Transverse colon (tissue), 4 donors: ENCODE measurements at regions not wholly inside any gene's neighbourhood (a gene's known extent, or its start where the extent isn't known, plus 50 kb on each side); places are given as distances from the start of the nearest gene placed in this dataset.

Experiments
- DNase-seq: peaks from one replicate; pipeline ENCODE4 v3.0.0-alpha.2; 2019
- H3K27ac ChIP-seq, 4 donors: fragments of 200-600 bp; sonication (generic); 2 replicates each; pipeline ENCODE4 v1.5.1; 2016 to 2018; ENCODE audit warnings: inconsistent platforms in 4 of 4
- H3K27me3 ChIP-seq: fragments of 200-600 bp; sonication (generic); 2 replicates; pipeline ENCODE4 v1.5.1; 2017; ENCODE audit warnings: inconsistent platforms
- H3K36me3 ChIP-seq, 4 donors: fragments of 200-600 bp; sonication (generic); 2 replicates each; pipeline ENCODE4 v1.5.1; 2017 to 2019; ENCODE audit warnings: inconsistent platforms in 4 of 4
- H3K4me1 ChIP-seq, 4 donors: fragments of 200-600 bp; sonication (generic); 2 replicates each; pipeline ENCODE4 v1.5.1; 2017 to 2020; ENCODE audit warnings: inconsistent platforms in 4 of 4
- H3K4me3 ChIP-seq, 4 donors: fragments of 200-600 bp; sonication (generic); 1 replicate in 1 of 4; 2 replicates in 3 of 4; pipeline versions ENCODE4 v1.5.1 to v1.6.1; 2017 to 2019; ENCODE audit warnings: inconsistent platforms in 4 of 4
- H3K9me3 ChIP-seq, 2 donors: fragments of 200-600 bp; sonication (generic); 2 replicates each; pipeline ENCODE4 v1.5.1; 2017 to 2019; ENCODE audit warnings: inconsistent platforms in 2 of 2
- EP300 ChIP-seq: sonication (generic); formaldehyde crosslinking; IDR thresholded peaks from one replicate; pipeline ENCODE4 v1.6.1; 2017; ENCODE audit warnings: antibody characterized with exemption, low read depth
- POLR2A ChIP-seq: fragments of 450-650 bp; IDR thresholded peaks from one replicate; pipeline ENCODE4 v1.6.1; 2016; ENCODE audit warnings: antibody characterized with exemption, mild to moderate bottlenecking, moderate library complexity
- POLR2AphosphoS5 ChIP-seq, 3 donors: sonication (generic); formaldehyde crosslinking; IDR thresholded peaks; one replicate each; pipeline ENCODE4 v1.6.1; 2016; ENCODE audit warnings: antibody characterized with exemption in 3 of 3
- WGBS, 2 donors: methylation state at CpG; one replicate each; pipeline ENCODE4 v1.1.5; 2018; ENCODE audit warnings: low coverage in 1 of 2; 5-methylcytosine and 5-hydroxymethylcytosine counted together
- in situ Hi-C, 4 donors: fragments of 200-750 bp; cut with MboI; loops; one replicate each; pipeline versions ENCODE4 v1.15.0 to v1.15.1; 2017; ENCODE audit warnings: low sequenced_read_pairs in 3 of 4, low pct_ligation_motif_present in 1 of 4, low pct_unique_long_range_greater_than_20kb in 1 of 4
- intact Hi-C: fragments of 100-400 bp; cut with DNase I; formaldehyde crosslinking; loops from one replicate; pipeline ENCODE4 v1.15.1; 2023; ENCODE audit warnings: low total_unique reads
- TF ChIP-seq, protein P1 (sequence below), 5 experiments: fragments of 200-600 bp in 3 of 5; fragments of 450-650 bp in 2 of 5; sonication (generic) in 3 of 5; IDR thresholded peaks; 1 replicate in 2 of 5; 2 replicates in 3 of 5; pipeline ENCODE4 v1.5.1; 2016 to 2017; ENCODE audit warnings: antibody characterized with exemption in 5 of 5, inconsistent platforms in 3 of 5, mild to moderate bottlenecking in 2 of 5, moderate library complexity in 1 of 5

DNA sequence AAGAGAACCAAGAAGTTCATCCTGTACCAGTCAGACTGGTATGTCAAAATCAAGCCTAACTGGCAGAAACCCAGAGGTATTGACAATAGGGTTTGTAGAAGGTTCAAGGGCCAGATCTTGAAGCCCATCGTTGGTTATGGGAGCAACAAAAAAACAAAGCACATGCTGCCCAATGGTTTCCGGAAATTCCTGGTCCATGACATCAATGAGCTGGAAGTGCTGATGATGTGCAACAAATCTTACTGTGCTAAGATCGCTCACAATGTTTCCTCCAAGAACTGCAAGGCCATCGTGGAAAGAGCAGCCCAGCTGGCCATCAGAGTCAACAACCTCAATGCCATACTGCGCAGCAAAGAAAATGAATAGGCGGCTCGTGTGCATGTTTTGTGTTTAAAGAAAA is 172.7 kb upstream of the MED14 start:
- DNase-seq, result no peak
- Histone ChIP-seq H3K27ac (no peak overlapping the region), H3K4me1 (no peaks in the 10 kb centered on the region), H3K27me3 (no peaks in the 10 kb centered on the region), H3K9me3 (no peaks in the 10 kb centered on the region), H3K4me3 (no peak overlapping the region), H3K36me3 (no peaks in the 10 kb centered on the region)
- intact Hi-C loops (no loop called here), in situ Hi-C loops (no loop called here)
- TF ChIP-seq, protein P1, sequence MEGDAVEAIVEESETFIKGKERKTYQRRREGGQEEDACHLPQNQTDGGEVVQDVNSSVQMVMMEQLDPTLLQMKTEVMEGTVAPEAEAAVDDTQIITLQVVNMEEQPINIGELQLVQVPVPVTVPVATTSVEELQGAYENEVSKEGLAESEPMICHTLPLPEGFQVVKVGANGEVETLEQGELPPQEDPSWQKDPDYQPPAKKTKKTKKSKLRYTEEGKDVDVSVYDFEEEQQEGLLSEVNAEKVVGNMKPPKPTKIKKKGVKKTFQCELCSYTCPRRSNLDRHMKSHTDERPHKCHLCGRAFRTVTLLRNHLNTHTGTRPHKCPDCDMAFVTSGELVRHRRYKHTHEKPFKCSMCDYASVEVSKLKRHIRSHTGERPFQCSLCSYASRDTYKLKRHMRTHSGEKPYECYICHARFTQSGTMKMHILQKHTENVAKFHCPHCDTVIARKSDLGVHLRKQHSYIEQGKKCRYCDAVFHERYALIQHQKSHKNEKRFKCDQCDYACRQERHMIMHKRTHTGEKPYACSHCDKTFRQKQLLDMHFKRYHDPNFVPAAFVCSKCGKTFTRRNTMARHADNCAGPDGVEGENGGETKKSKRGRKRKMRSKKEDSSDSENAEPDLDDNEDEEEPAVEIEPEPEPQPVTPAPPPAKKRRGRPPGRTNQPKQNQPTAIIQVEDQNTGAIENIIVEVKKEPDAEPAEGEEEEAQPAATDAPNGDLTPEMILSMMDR (IDR thresholded peaks at IDR 0.05), result no peak
- TF ChIP-seq EP300 (no peak), POLR2AphosphoS5 (IDR thresholded peaks at IDR 0.05) (no peak), POLR2A (no peak)
- 89% methylated on average over 7 of the region's 7 CpGs; no CpG with 5 or more reads in 1 of the 2 donors for WGBS, 2 donors

DNA sequence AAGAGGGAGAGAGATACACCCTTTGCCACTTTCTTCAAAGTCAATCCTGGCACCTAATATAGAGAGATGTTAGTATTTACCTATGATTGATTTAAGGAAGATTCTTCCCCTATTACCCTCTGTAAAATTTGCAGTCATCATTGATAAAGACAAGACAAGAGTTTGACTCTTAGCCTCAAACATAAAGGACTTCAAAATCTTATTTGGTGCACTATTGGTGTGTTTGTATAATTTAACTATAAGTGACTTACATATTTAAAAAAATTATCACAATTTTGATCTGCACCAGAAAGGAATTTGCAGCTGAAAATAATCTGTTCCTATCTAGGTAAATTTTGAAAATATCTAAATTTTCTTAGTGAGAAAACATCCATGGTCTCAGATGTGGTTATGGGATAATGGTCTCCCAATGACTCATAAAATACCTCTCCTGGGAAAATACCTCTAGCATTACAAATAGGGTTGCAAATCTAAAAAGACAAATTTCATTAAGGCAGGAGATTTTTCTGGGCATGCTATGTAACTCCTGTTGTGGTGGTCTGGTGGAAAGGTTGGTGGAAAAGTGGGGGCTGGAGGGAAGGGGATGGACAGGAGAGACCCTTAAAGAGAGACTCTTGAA is 173.6 kb upstream of the MED14 start:
- H3K27me3 ChIP-seq, result no peaks in the 10 kb centered on the region
- no peak overlapping the region for H3K4me3 ChIP-seq
- no peaks in the 10 kb centered on the region for H3K36me3 ChIP-seq
- no peaks in the 10 kb centered on the region for H3K9me3 ChIP-seq
- H3K27ac ChIP-seq, result no peak overlapping the region
- intact Hi-C loops, result no loop called here
- in situ Hi-C loops, result no loop called here
- TF ChIP-seq POLR2A (no peak), POLR2AphosphoS5 (IDR thresholded peaks at IDR 0.05) (no peak), EP300 (no peak)
- TF ChIP-seq, protein P1 (IDR thresholded peaks at IDR 0.05), result no peak
- DNase-seq, result no peak
- H3K4me1 ChIP-seq, result no peaks in the 10 kb centered on the region

DNA sequence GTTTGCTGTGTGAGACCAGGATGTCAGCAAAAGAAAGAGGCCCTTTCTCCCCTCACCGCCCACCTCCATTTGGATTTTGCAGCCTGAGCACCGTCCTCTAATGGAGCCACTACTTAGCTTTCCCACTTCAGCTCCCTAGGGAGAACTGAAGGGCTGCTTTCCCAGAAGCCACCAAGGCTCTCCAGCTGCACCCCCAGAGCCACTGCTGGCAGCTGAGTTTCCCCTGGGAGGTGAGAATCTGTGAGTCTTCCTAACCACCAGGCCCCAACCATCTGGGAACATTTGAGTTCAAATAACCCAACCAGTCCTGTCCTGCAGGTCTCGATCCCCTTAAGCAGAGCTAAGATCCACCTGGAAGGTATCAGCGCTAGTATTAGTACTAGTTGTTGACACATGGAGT is 173.1 kb upstream of the USP9X start:
- no peak for TF ChIP-seq POLR2AphosphoS5 (IDR thresholded peaks at IDR 0.05)
- no peak for TF ChIP-seq POLR2A
- TF ChIP-seq EP300, result no peak
- TF ChIP-seq, protein P1 (IDR thresholded peaks at IDR 0.05), result no peak
- Histone ChIP-seq H3K4me1 (no peaks in the 10 kb centered on the region), H3K36me3 (no peaks in the 10 kb centered on the region), H3K27me3 (no peaks in the 10 kb centered on the region), H3K9me3 (no peaks in the 10 kb centered on the region), H3K27ac (no peak overlapping the region), H3K4me3 (no peak overlapping the region)
- 81% methylated on average over 4 of the region's 4 CpGs; no CpG with 5 or more reads in 1 of the 2 donors for WGBS, 2 donors
- in situ Hi-C loops (no loop called here), intact Hi-C loops (no loop called here)
- no peak for DNase-seq

DNA sequence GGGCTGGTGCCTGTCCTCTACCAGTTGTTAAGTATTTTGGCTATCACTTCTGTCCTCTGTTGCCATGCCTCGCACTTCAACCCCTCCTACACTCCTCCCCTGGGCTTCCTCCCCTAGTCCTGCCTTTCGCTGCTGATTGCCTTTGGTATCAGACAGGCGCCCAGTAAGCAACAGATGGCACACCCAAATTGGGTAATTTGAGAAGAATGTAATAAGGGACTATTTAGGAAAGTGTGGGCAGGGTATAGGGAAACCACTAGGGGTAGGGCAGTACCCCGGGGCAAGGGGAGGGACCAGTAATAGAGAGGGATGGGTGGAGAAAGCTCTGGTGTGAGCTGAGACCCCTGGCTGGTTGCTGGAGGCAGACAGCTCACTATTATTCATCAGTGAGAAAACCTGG is 172.7 kb upstream of the USP9X start:
- TF ChIP-seq, protein P1 (IDR thresholded peaks at IDR 0.05), result no peak
- TF ChIP-seq POLR2AphosphoS5 (IDR thresholded peaks at IDR 0.05), result no peak
- no peak for TF ChIP-seq EP300
- no peak for TF ChIP-seq POLR2A
- in situ Hi-C loops, result no loop called here
- DNase-seq, result no peak
- Histone ChIP-seq H3K9me3 (no peaks in the 10 kb centered on the region), H3K4me1 (no peaks in the 10 kb centered on the region), H3K27ac (no peak overlapping the region), H3K36me3 (no peaks in the 10 kb centered on the region), H3K4me3 (no peak overlapping the region), H3K27me3 (no peaks in the 10 kb centered on the region)
- WGBS, 2 donors, result 56% methylated on average over 4 of the region's 4 CpGs; no CpG with 5 or more reads in 1 of the 2 donors
- intact Hi-C loops, result no loop called here
